OCI-LY7 (cell line): ENCODE measurements at regions not wholly inside any gene's neighbourhood (a gene's known extent, or its start where the extent isn't known, plus 50 kb on each side); places are given as distances from the start of the nearest gene placed in this dataset.

ENCODE experiments used
- BruUV-seq: library from RNA; stranded (reverse); fragments of 400-500 nt; replicated peaks from 2 replicates; lab custom pipeline; 2021; lab: Mats Ljungman, UMichigan
- CTCF ChIA-PET: fragments of 300-600 bp; sonication (Branson Sonifier 250); formaldehyde crosslinking; loops from one replicate; lab custom pipeline; 2022; ENCODE audit warnings: antibody characterized with exemption; ENCODE audit not compliant: unreplicated experiment; lab: Charles Lee
- POLR2A ChIA-PET: fragments of 300-600 bp; sonication (Branson Sonifier 250); formaldehyde crosslinking; loops from one replicate; lab custom pipeline; 2022; ENCODE audit warnings: antibody characterized with exemption; lab: Charles Lee
- DNase-seq: peaks from one replicate; pipeline ENCODE4 v3.0.0-alpha.2; 2015; ENCODE audit warnings: low spot score
- H2AFZ ChIP-seq: fragments of 200-600 bp; sonication (generic), shearing (Covaris generic); 2 replicates; pipeline ENCODE4 v1.6.1; 2014; ENCODE audit warnings: mild to moderate bottlenecking, antibody characterized with exemption, low read length, moderate library complexity
- H3K27ac ChIP-seq: fragments of 200-600 bp; sonication (generic); 2 replicates; pipeline ENCODE4 v1.5.1; 2014; ENCODE audit warnings: mixed run types, low read depth, mild to moderate bottlenecking, moderate library complexity, low read length, inconsistent platforms; ENCODE audit not compliant: poor library complexity, severe bottlenecking
- H3K36me3 ChIP-seq: fragments of 200-600 bp; sonication (generic); 2 replicates; pipeline ENCODE4 v1.6.1; 2014; ENCODE audit warnings: mild to moderate bottlenecking, antibody characterized with exemption, low read length, moderate library complexity, mixed read lengths; ENCODE audit not compliant: insufficient read depth
- H3K4me1 ChIP-seq: fragments of 200-600 bp; sonication (generic); 2 replicates; pipeline ENCODE4 v1.5.1; 2014; ENCODE audit warnings: mild to moderate bottlenecking, low read length; ENCODE audit not compliant: insufficient read depth, poor library complexity, severe bottlenecking
- H3K4me2 ChIP-seq: fragments of 200-600 bp; sonication (generic); 2 replicates; pipeline ENCODE4 v1.6.1; 2014; ENCODE audit warnings: mild to moderate bottlenecking, low read length
- H3K4me3 ChIP-seq: fragments of 200-600 bp; sonication (generic); 2 replicates; pipeline ENCODE4 v1.5.1; 2014; ENCODE audit warnings: mild to moderate bottlenecking, low read depth, low read length; ENCODE audit not compliant: poor library complexity, severe bottlenecking
- H3K79me2 ChIP-seq: fragments of 200-600 bp; sonication (generic); 2 replicates; pipeline ENCODE4 v1.6.1; 2016; ENCODE audit warnings: low read depth, mild to moderate bottlenecking, low read length, moderate library complexity, mixed read lengths; ENCODE audit not compliant: insufficient read depth
- H3K9me2 ChIP-seq: fragments of 200-600 bp; sonication (generic); 2 replicates; pipeline ENCODE4 v1.6.1; 2016; ENCODE audit warnings: mild to moderate bottlenecking, low read length, mixed read lengths; ENCODE audit not compliant: insufficient read depth
- H3K9me3 ChIP-seq: fragments of 200-600 bp; sonication (generic); 2 replicates; pipeline ENCODE4 v1.6.1; 2014; ENCODE audit warnings: mild to moderate bottlenecking, mixed run types, low read length, mixed read lengths
- H4K20me1 ChIP-seq: fragments of 200-600 bp; sonication (generic); 2 replicates; pipeline ENCODE4 v1.6.1; 2014; ENCODE audit warnings: mild to moderate bottlenecking, antibody characterized with exemption, low read length, moderate library complexity, mixed read lengths; ENCODE audit not compliant: insufficient read depth
- EZH2phosphoT487 ChIP-seq: fragments of 200-600 bp; sonication (generic); IDR thresholded peaks from 2 replicates; pipeline ENCODE4 v1.6.1; 2018; ENCODE audit warnings: low read depth, borderline replicate concordance, mild to moderate bottlenecking, mixed run types, antibody characterized with exemption, low read length, moderate library complexity, mixed read lengths
- intact Hi-C: fragments of 100-400 bp; cut with micrococcal nuclease; formaldehyde crosslinking; loops from one replicate; pipeline ENCODE4 v1.10.0; 2022; ENCODE audit not compliant: unreplicated experiment
- TF ChIP-seq, protein P1 (sequence below): fragments of 200-600 bp; sonication (generic); conservative IDR thresholded peaks from 2 replicates; pipeline ENCODE4 v1.5.1; 2014; ENCODE audit warnings: mild to moderate bottlenecking, antibody characterized with exemption, low read length, moderate library complexity, mixed read lengths

DNA sequence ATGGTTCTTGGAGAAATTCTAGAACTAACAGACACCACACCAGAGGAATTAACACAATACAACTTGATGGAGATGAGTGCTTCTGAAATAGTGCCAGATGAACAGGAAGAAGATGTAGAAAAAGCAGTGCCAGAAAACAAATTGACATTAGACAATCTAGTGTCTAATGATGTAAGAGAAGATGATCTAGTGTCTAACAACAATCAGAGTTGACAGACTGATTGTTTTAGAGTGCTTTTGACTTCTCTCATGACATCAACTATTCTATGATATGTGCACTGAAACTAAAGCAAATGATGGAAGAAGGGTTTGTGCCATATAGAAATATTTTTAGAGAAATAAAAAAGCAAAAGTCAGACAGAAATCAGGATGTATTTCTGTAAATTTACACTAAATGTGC is 646.1 kb upstream of the KIF2B start:
- Histone ChIP-seq H3K9me3 (no peaks in the 10 kb centered on the region), H3K9me2 (no peaks in the 10 kb centered on the region), H3K4me1 (no peaks in the 10 kb centered on the region), H3K4me3 (no peak overlapping the region), H3K4me2 (no peak overlapping the region), H3K27ac (no peak overlapping the region), H2AFZ (no peak overlapping the region), H3K79me2 (no peaks in the 10 kb centered on the region), H3K36me3 (no peaks in the 10 kb centered on the region), H4K20me1 (no peaks in the 10 kb centered on the region)
- CTCF ChIA-PET = no interaction called here
- intact Hi-C loops = no loop called here
- TF ChIP-seq, protein P1, sequence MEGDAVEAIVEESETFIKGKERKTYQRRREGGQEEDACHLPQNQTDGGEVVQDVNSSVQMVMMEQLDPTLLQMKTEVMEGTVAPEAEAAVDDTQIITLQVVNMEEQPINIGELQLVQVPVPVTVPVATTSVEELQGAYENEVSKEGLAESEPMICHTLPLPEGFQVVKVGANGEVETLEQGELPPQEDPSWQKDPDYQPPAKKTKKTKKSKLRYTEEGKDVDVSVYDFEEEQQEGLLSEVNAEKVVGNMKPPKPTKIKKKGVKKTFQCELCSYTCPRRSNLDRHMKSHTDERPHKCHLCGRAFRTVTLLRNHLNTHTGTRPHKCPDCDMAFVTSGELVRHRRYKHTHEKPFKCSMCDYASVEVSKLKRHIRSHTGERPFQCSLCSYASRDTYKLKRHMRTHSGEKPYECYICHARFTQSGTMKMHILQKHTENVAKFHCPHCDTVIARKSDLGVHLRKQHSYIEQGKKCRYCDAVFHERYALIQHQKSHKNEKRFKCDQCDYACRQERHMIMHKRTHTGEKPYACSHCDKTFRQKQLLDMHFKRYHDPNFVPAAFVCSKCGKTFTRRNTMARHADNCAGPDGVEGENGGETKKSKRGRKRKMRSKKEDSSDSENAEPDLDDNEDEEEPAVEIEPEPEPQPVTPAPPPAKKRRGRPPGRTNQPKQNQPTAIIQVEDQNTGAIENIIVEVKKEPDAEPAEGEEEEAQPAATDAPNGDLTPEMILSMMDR = no peak
- no peak for TF ChIP-seq EZH2phosphoT487
- POLR2A ChIA-PET = no interaction called here
- DNase-seq = no peak
- no TSS peak for BruUV-seq

- Histone ChIP-seq H3K4me1 (no peaks in the 10 kb centered on the region), H3K36me3 (no peaks in the 10 kb centered on the region), H3K9me3 (no peaks in the 10 kb centered on the region), H3K4me3 (no peak overlapping the region), H2AFZ (no peak overlapping the region), H3K9me2 (no peaks in the 10 kb centered on the region), H4K20me1 (no peaks in the 10 kb centered on the region), H3K4me2 (no peak overlapping the region), H3K27ac (no peak overlapping the region), H3K79me2 (no peaks in the 10 kb centered on the region)
- DNase-seq = no peak
- CTCF ChIA-PET = no interaction called here
- no TSS peak for BruUV-seq
- POLR2A ChIA-PET = no interaction called here
- TF ChIP-seq EZH2phosphoT487 = no peak
- TF ChIP-seq, protein P1 = no peak
- intact Hi-C loops = no loop called here
Measured at GRCh38 chr17:53168413-53168812, 654.3 kb upstream of the KIF2B start.

- Histone ChIP-seq H3K36me3 (no peaks in the 10 kb centered on the region), H4K20me1 (no peaks in the 10 kb centered on the region), H3K9me3 (no peaks in the 10 kb centered on the region), H3K4me2 (no peak overlapping the region), H3K9me2 (no peaks in the 10 kb centered on the region), H2AFZ (no peak overlapping the region), H3K4me1 (no peaks in the 10 kb centered on the region), H3K79me2 (no peaks in the 10 kb centered on the region), H3K27ac (no peak overlapping the region), H3K4me3 (no peak overlapping the region)
- intact Hi-C loops = no loop called here
- DNase-seq = no peak
- no TSS peak for BruUV-seq
- CTCF ChIA-PET = no interaction called here
- POLR2A ChIA-PET = interaction anchor here (0.6 kb wide), 1 partner anchor 38 kb away, joined by 3 read pairs; no protein-coding TSS in a partner anchor
- no peak for TF ChIP-seq EZH2phosphoT487
- TF ChIP-seq, protein P1 = no peak
Measured at GRCh38 chr17:53166731-53167130, 656.0 kb upstream of the KIF2B start.
